Hepatocyte (in vitro differentiated cells): ENCODE measurements at regions not wholly inside any gene's neighbourhood (a gene's known extent, or its start where the extent isn't known, plus 50 kb on each side); places are given as distances from the start of the nearest gene placed in this dataset.

Experiments
- DNase-seq: peaks from one replicate; pipeline ENCODE4 v3.0.0-alpha.2; 2016; ENCODE audit warnings: low spot score
- H2AFZ ChIP-seq: fragments of 200-600 bp; sonication (generic); 2 replicates; pipeline ENCODE4 v1.6.0; 2016; ENCODE audit warnings: antibody characterized with exemption, mild to moderate bottlenecking
- H3K27ac ChIP-seq: fragments of 200-600 bp; sonication (generic); 2 replicates; pipeline ENCODE4 v1.5.1; 2016; ENCODE audit warnings: mild to moderate bottlenecking
- H3K27me3 ChIP-seq: fragments of 200-600 bp; sonication (generic); 2 replicates; pipeline ENCODE4 v1.6.1; 2016
- H3K36me3 ChIP-seq: fragments of 200-600 bp; sonication (generic); replicated peaks from 2 replicates; pipeline ENCODE4 v1.5.1; 2016; ENCODE audit warnings: low read depth; ENCODE audit not compliant: insufficient read depth
- H3K4me1 ChIP-seq: fragments of 200-600 bp; sonication (generic); 2 replicates; pipeline ENCODE4 v1.5.1; 2016; ENCODE audit warnings: mild to moderate bottlenecking, moderate library complexity; ENCODE audit not compliant: insufficient read depth
- H3K4me2 ChIP-seq: fragments of 200-600 bp; sonication (generic); 2 replicates; pipeline ENCODE4 v1.6.0; 2016
- H3K4me3 ChIP-seq: fragments of 200-600 bp; sonication (generic); 2 replicates; pipeline ENCODE4 v1.5.1; 2016; ENCODE audit warnings: mild to moderate bottlenecking
- H3K79me2 ChIP-seq: fragments of 200-600 bp; sonication (generic); 2 replicates; pipeline ENCODE4 v1.6.0; 2017; ENCODE audit warnings: mild to moderate bottlenecking
- H3K9me2 ChIP-seq: fragments of 200-600 bp; sonication (generic); replicated peaks from 2 replicates; pipeline ENCODE4 v1.6.0; 2017; ENCODE audit warnings: mild to moderate bottlenecking; ENCODE audit not compliant: insufficient read depth
- H3K9me3 ChIP-seq: fragments of 200-600 bp; sonication (generic); 2 replicates; pipeline ENCODE4 v1.5.1; 2016; ENCODE audit warnings: low read depth, mild to moderate bottlenecking
- H4K20me1 ChIP-seq: fragments of 200-600 bp; sonication (generic); 2 replicates; pipeline ENCODE4 v1.6.0; 2016; ENCODE audit warnings: mild to moderate bottlenecking; ENCODE audit not compliant: insufficient read depth, poor library complexity, severe bottlenecking
- CTCF ChIP-seq: fragments of 200-600 bp; sonication (generic); IDR thresholded peaks from 2 replicates; pipeline ENCODE4 v1.5.1; 2016; ENCODE audit warnings: antibody characterized with exemption, mild to moderate bottlenecking; ENCODE audit not compliant: poor library complexity
- EZH2 ChIP-seq: fragments of 200-600 bp; sonication (generic); IDR thresholded peaks from 2 replicates; pipeline ENCODE4 v1.6.1; 2016; ENCODE audit warnings: antibody characterized with exemption, mild to moderate bottlenecking, borderline replicate concordance
- EZH2phosphoT487 ChIP-seq: fragments of 200-600 bp; sonication (generic); IDR thresholded peaks from one replicate; pipeline ENCODE4 v1.6.1; 2018; ENCODE audit warnings: antibody characterized with exemption, mild to moderate bottlenecking, low read depth, moderate library complexity; ENCODE audit not compliant: unreplicated experiment, severe bottlenecking
- WGBS: methylation state at CpG from one replicate; pipeline ENCODE4 v1.1.6; 2016; ENCODE audit warnings: low lambda C conversion rate; ENCODE audit errors: missing lambda C conversion rate; 5-methylcytosine and 5-hydroxymethylcytosine counted together

DNA sequence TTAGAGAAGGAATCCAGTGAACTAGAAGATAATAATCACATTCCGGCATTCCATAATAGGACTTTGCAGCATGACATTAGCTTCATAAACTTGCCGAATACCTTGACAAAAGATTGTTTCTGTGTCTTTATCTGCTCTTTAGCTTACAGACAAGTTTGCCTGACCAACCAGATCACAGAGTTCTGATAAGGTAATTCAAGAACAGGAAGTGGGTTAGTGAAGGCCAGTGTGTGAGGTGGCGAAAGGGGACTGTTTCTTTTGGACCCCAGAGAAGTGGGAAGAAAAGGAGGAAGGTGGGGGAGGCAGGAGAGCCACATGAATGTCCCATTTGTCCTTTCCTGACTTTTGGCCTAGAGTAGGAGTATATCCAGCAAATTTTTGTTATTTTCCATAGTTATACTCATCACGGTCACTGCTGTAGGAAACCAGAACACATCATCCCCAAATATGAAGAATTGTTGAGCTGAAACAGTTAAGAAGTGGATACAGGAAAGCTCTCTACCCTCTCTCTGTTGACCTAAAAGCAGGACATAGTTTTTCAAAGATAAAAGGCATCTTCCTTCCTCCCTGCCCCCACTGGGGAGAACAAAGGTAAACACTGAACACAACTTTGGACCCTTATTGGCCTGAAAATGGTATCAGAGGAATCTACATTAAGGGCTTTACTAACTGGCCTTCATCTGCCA is 72.4 kb upstream of the TNFAIP3 start:
- Histone ChIP-seq H3K9me2 (no peaks in the 10 kb centered on the region), H3K4me1 (peaks cover 18% of the 10 kb centered on the region), H3K27me3 (no peaks in the 10 kb centered on the region), H3K36me3 (no peaks in the 10 kb centered on the region), H3K4me2 (no peak overlapping the region), H3K27ac (peak overlapping the region; percentile 80), H3K4me3 (no peak overlapping the region), H3K9me3 (no peaks in the 10 kb centered on the region), H4K20me1 (no peaks in the 10 kb centered on the region), H2AFZ (no peak overlapping the region), H3K79me2 (no peaks in the 10 kb centered on the region)
- DNase-seq: no peak
- no peak for TF ChIP-seq EZH2phosphoT487
- TF ChIP-seq CTCF: no peak
- TF ChIP-seq EZH2: no peak
- 56% methylated on average over 4 of the region's 4 CpGs for WGBS

DNA sequence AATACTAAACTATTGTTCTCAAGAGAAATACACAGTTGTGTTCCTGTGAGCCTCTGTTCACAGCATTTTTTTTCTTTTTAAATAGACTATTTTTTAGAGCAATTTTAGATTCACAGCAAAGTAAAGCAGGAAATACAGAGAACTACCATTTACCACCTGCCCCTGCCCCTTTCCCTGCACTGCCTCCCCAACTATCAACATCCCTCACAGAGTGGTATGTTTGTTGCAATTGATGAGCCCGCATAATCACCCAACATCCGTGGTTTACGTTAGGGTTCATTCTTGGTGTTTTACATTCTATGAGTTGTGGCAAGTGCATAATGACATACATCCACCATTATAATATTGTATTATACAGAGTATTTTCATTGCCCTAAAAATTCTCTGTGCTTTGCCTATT is 71.6 kb upstream of the TNFAIP3 start:
- TF ChIP-seq EZH2 (no peak), CTCF (no peak), EZH2phosphoT487 (no peak)
- Histone ChIP-seq H3K27me3 (no peaks in the 10 kb centered on the region), H3K4me2 (no peak overlapping the region), H3K4me1 (peaks cover 17% of the 10 kb centered on the region), H3K4me3 (no peak overlapping the region), H4K20me1 (no peaks in the 10 kb centered on the region), H3K79me2 (no peaks in the 10 kb centered on the region), H2AFZ (no peak overlapping the region), H3K9me2 (no peaks in the 10 kb centered on the region), H3K36me3 (no peaks in the 10 kb centered on the region), H3K27ac (no peak overlapping the region), H3K9me3 (no peaks in the 10 kb centered on the region)
- DNase-seq: no peak
- 74% methylated on average over 3 of the region's 3 CpGs for WGBS

- no peak for DNase-seq
- H2AFZ ChIP-seq: no peak overlapping the region
- TF ChIP-seq EZH2phosphoT487 (no peak), EZH2 (no peak), CTCF (no peak)
- no peaks in the 10 kb centered on the region for H3K79me2 ChIP-seq
- H3K4me2 ChIP-seq: no peak overlapping the region
- peak overlapping the region; percentile 49 for H3K27ac ChIP-seq
- WGBS: 56% methylated on average over 3 of the region's 3 CpGs
- H3K4me1 ChIP-seq: peaks cover 23% of the 10 kb centered on the region
- H3K36me3 ChIP-seq: no peaks in the 10 kb centered on the region
- H4K20me1 ChIP-seq: no peaks in the 10 kb centered on the region
- no peaks in the 10 kb centered on the region for H3K27me3 ChIP-seq
- no peaks in the 10 kb centered on the region for H3K9me2 ChIP-seq
- no peak overlapping the region for H3K4me3 ChIP-seq
- no peaks in the 10 kb centered on the region for H3K9me3 ChIP-seq
Observed at GRCh38 chr6:137798261-137798660, 68.8 kb upstream of the TNFAIP3 start.

GRCh38 chr6:137798846-137799245 is 68.2 kb upstream of the TNFAIP3 start:
- Histone ChIP-seq H3K27me3 (no peaks in the 10 kb centered on the region), H3K9me2 (no peaks in the 10 kb centered on the region), H3K36me3 (no peaks in the 10 kb centered on the region), H4K20me1 (no peaks in the 10 kb centered on the region), H3K79me2 (no peaks in the 10 kb centered on the region), H3K9me3 (no peaks in the 10 kb centered on the region), H3K27ac (peak overlapping the region; percentile 49), H3K4me1 (peaks cover 26% of the 10 kb centered on the region), H2AFZ (no peak overlapping the region), H3K4me2 (no peak overlapping the region), H3K4me3 (no peak overlapping the region)
- DNase-seq: no peak
- no peak for TF ChIP-seq EZH2
- no peak for TF ChIP-seq EZH2phosphoT487
- TF ChIP-seq CTCF: no peak
- 84% methylated on average over 3 of the region's 3 CpGs for WGBS
